ENCODE measurements at regions not wholly inside any gene's neighbourhood (a gene's known extent, or its start where the extent isn't known, plus 50 kb on each side); places are given as distances from the start of the nearest gene placed in this dataset.
"Not testable (repeated sequence)": the region's sequence is repeated elsewhere in the genome, so short reads cannot be mapped to it uniquely, and the experiment has no call there.

GRCh38 chr15:58360421-58361090 lies 71.2 kb upstream of the LIPC start:
- DNase-seq = no peak

DNA sequence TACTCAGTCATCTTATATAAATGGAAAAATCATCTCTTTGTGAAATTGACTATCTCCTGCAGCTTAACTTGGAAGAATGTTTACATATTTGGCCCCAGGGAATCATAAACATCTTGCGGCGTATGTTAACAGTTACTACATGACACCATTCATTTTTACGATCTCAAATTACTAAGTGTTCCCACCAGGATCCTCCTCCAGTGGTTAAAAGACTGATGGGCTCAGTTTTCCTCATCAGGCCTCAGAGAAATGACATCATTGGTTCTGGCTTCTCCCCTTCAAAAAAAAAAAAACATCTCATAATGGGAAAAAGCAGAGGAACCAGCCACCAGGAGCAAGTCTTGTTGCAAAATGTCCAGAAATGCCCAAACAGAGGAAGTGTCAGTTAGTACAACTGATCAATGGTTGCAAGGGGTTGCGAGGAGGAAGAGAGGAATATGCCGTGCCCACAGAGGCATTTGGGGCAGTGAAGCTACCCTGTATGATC lies 70.5 kb upstream of the LIPC start:
- peak; percentile 43 for DNase-seq

GRCh38 chr15:58362262-58362922 lies 69.4 kb upstream of the LIPC start:
- DNase-seq = no peak

DNA sequence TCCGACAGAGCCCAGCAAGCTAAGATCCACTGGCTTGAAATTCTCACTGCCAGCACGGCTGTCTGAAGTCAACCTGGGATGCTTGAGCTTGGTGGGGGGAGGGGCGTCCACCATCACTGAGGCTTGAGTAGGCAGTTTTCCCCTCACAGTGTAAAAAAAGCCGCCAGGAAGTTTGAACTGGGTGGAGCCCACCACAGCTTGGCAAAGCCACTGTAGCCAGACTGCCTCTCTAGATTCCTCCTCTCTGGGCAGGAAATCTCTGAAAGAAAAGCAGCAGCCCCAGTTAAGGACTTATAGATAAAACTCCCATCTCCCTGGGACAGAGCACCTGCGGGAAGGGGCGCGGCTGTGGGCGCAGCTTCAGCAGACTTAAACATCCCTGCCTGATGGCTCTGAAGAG lies 68.7 kb upstream of the LIPC start:
- not testable (repeated sequence) for DNase-seq

DNA sequence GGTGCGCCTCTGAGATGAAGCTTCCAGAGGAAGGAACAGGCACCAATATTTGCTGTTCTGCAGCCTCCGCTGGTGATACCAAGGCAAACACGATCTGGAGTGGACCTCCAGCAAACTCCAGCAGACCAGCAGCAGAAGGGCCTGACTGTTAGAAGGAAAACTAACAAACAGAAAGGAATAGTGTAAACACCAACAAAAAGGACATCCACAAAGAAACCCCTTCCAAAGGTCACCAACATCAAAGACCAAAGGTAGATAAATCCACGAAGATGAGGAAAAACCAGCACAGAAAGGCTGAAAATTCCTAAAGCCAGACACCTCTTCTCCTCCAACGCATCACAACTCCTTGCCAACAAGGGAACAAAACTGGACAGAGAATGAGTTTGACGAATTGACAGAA lies 68.1 kb upstream of the LIPC start:
- DNase-seq = not testable (repeated sequence)

- DNase-seq = not testable (repeated sequence)
Measured at GRCh38 chr15:58365098-58365497, 66.7 kb upstream of the LIPC start.

GRCh38 chr15:58369261-58369701 lies 62.5 kb upstream of the LIPC start:
- peak; percentile 82 for DNase-seq

- no peak for DNase-seq
Measured at GRCh38 chr15:58369956-58370355, 61.8 kb upstream of the LIPC start.

DNA sequence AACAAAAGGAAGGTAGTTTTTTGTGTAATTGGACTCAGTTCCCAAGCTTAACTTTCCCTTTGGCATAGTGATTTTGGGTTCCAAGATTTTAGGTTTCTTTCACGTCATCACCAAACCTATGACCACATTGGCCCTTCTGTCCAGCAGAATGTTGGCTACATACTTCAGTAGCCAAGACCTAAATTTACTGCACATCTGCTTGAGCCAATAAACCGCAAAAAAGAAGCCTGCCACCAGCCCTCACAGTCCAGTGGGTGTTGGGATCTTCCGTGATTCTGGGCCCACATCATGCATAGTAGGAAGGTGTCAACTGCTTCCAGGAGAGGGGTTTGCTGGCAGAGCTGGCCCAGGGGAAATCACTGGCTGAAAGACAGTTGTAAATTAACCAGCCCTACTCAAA lies 57.6 kb upstream of the LIPC start:
- DNase-seq = no peak

- DNase-seq = no peak
Measured at GRCh38 chr15:58377193-58377592, 54.6 kb upstream of the LIPC start.

DNA sequence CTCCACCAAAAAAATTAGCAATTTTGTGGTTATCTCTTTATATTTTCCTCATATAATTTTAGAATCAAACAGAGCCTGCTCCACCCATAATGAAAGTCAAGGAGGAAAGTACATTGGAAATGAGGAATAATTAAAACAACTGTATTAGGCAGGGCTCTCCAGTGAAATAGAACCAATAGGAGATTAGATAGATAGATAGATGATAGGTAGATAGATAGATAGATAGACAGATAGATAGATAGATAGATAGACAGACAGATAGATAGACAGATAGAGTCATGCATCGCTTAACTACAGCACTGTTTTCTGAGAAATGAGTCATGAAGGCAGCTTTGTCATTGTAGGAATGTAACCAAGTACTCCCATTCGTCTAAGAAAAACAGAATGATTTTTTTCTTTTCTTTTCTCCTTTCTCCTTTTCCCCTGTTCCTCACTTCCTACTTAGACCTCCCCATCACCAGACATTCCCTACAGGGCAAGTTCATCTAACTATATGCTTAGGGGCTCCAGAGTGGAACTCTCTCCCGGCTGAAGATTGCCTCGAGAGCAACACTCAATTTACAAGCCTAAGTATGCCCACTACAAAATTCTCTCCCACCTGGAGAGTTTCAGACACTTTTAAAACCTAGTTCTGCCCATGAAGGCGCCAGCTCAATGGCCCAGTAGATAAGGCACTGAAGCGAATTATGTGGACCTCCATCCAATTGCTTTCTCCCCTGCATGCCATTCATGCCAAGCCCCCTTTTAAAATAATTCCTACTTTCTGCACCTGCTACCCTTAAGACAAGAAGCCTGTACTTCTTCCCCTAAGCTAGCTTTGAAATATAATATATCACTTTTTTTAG lies 53.3 kb upstream of the LIPC start:
- no peak for DNase-seq

DNA sequence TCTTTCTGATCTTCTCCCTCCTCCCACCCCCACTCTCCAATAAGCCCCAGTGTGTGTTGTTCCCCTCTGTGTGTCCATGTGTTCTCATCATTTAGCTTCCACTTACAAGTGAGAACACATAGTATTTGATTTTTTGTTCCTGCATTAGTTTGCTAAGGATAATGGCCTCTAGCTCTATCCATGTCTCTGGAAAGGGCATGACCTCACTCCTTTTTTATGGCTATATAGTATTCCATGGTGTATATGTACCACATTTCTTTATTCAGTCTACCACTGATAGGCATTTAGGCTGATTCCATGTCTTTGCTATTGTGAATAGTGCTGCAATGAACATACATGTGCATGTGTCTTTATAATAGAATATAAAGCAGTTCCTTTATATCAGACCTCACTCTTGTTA lies 52.3 kb upstream of the LIPC start:
- DNase-seq = not testable (repeated sequence)

- DNase-seq = no peak
Measured at GRCh38 chr15:58380280-58380945, 51.4 kb upstream of the LIPC start.

GRCh38 chr15:58381697-58382096 lies 50.1 kb upstream of the LIPC start:
- no peak for DNase-seq
